SKM-1 treated with dmso at 0.1 percent for 144 hours (cell line): ENCODE measurements at regions not wholly inside any gene's neighbourhood (a gene's known extent, or its start where the extent isn't known, plus 50 kb on each side); places are given as distances from the start of the nearest gene placed in this dataset.
"Not testable (repeated sequence)": the region's sequence is repeated elsewhere in the genome, so short reads cannot be mapped to it uniquely, and the experiment has no call there.

Experiments used
- DNase-seq: peaks from one replicate; lab custom pipeline; 2025; ENCODE audit not compliant: unreplicated experiment; lab: John Stamatoyannopoulos, UW

- DNase-seq = no peak
These were observed 341.0 kb downstream of the KCNJ2 start for GRCh38 chr17:70510288-70510687.

GRCh38 chr17:70517816-70518215 is 348.5 kb downstream of the KCNJ2 start:
- no peak for DNase-seq

GRCh38 chr17:70519300-70519699 is 350.0 kb downstream of the KCNJ2 start:
- no peak for DNase-seq

GRCh38 chr17:70520447-70520846 is 351.1 kb downstream of the KCNJ2 start:
- DNase-seq = no peak

- DNase-seq = no peak
These were observed 351.6 kb downstream of the KCNJ2 start for GRCh38 chr17:70520956-70521355.

GRCh38 chr17:70521821-70522256 is 352.5 kb downstream of the KCNJ2 start:
- DNase-seq = no peak

- DNase-seq = no peak
These were observed 354.1 kb downstream of the KCNJ2 start for GRCh38 chr17:70523426-70523825.

- not testable (repeated sequence) for DNase-seq
These were observed 355.7 kb downstream of the KCNJ2 start for GRCh38 chr17:70525035-70525434.

GRCh38 chr17:70525961-70526360 is 356.6 kb downstream of the KCNJ2 start:
- DNase-seq = no peak

GRCh38 chr17:70527364-70527888 is 358.1 kb downstream of the KCNJ2 start:
- peak; percentile 97 for DNase-seq

GRCh38 chr17:70533427-70533826 is 364.1 kb downstream of the KCNJ2 start:
- no peak for DNase-seq

- DNase-seq = no peak
These were observed 366.7 kb downstream of the KCNJ2 start for GRCh38 chr17:70535986-70536385.

- DNase-seq = peak; percentile 10
These were observed 370.0 kb downstream of the KCNJ2 start for GRCh38 chr17:70539132-70539924.

- no peak for DNase-seq
These were observed 373.5 kb downstream of the KCNJ2 start for GRCh38 chr17:70542876-70543275.

GRCh38 chr17:70544317-70544716 is 375.0 kb downstream of the KCNJ2 start:
- DNase-seq = peak; percentile 80

GRCh38 chr17:70552230-70552981 is 383.1 kb downstream of the KCNJ2 start:
- peak; percentile 59 for DNase-seq

GRCh38 chr17:70552982-70553334 is 383.6 kb downstream of the KCNJ2 start:
- no peak for DNase-seq

GRCh38 chr17:70555723-70556122 is 386.4 kb downstream of the KCNJ2 start:
- no peak for DNase-seq

GRCh38 chr17:70558821-70559220 is 389.5 kb downstream of the KCNJ2 start:
- peak; percentile 41 for DNase-seq

GRCh38 chr17:70560471-70560870 is 391.1 kb downstream of the KCNJ2 start:
- DNase-seq = no peak

GRCh38 chr17:70562137-70562536 is 392.8 kb downstream of the KCNJ2 start:
- DNase-seq = no peak

- no peak for DNase-seq
These were observed 394.0 kb downstream of the KCNJ2 start for GRCh38 chr17:70563281-70563820.
